GM10266 (cell line): ENCODE measurements at regions not wholly inside any gene's neighbourhood (a gene's known extent, or its start where the extent isn't known, plus 50 kb on each side); places are given as distances from the start of the nearest gene placed in this dataset.

ENCODE experiments used
- DNase-seq: peaks from one replicate; pipeline ENCODE4 v3.0.0; 2012; ENCODE audit errors: extremely low spot score
- TF ChIP-seq, protein P1 (sequence below): IDR thresholded peaks from 2 replicates; pipeline ENCODE4 v1.5.1; 2012; ENCODE audit warnings: mild to moderate bottlenecking, low read depth; ENCODE audit not compliant: control insufficient read depth, insufficient read depth; ENCODE audit errors: missing control alignments

DNA sequence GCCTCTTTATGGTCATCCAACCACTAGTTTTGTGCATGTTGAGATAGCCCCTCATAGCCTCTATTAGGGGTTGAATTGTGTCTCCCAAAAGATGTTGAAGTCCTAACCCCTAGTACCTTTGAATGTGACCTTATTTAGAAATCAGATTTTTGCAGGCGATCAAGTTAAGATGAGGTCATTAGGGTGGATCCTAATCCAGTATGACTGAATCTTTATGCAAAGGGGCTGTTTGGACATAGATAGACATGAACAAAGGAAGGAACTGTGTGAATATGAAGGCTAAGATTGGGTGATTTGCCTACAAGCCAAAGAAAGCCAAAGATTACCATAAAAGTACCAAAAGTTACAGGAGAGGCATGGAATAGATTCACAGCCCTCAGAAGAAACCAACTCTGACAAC lies 209.6 kb downstream of the NUAK1 start:
- DNase-seq = no peak
- TF ChIP-seq, protein P1, sequence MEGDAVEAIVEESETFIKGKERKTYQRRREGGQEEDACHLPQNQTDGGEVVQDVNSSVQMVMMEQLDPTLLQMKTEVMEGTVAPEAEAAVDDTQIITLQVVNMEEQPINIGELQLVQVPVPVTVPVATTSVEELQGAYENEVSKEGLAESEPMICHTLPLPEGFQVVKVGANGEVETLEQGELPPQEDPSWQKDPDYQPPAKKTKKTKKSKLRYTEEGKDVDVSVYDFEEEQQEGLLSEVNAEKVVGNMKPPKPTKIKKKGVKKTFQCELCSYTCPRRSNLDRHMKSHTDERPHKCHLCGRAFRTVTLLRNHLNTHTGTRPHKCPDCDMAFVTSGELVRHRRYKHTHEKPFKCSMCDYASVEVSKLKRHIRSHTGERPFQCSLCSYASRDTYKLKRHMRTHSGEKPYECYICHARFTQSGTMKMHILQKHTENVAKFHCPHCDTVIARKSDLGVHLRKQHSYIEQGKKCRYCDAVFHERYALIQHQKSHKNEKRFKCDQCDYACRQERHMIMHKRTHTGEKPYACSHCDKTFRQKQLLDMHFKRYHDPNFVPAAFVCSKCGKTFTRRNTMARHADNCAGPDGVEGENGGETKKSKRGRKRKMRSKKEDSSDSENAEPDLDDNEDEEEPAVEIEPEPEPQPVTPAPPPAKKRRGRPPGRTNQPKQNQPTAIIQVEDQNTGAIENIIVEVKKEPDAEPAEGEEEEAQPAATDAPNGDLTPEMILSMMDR = no peak

DNA sequence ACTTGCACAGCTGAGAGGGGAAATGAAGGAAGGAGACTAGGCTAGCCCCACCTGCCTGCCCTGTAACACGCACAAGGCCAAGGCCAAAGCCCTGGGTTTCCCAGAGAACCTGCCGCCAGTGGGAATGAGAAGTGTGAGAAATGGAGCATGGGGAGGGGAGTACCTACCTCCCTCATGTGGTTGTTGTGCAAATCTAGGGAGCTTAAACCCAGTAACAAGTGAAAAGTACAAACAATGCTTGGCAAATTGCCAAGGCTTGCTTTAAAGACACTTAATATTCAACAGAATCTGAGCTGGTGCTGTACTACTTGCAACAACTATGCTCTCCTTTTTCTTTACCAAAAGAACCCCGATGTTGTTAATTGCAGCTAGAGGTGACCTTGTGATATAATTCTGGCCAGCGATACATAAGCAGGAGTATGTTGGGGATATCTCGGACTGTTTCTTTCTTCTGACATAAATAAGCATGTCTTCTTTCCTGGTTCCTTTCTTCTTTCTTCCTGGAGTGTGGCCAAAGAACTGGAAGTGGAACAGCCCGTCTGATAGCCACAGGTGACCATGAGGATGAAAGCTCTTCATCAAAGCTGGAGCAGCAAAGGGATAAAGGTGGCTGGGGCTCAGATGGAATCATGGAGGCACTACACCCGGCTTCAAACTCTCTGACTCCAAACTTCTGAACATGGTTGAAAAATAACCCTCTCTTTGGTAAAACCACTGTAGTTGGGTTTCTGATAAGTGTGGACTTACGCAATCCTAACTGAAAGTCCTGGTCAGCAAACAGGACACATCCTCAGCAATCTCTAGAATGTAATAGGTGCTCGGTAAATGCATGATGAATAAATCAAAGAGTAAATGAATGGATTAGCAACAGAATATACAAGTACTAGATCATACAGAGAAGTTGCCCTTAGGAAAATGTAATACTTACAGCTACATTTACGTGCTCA lies 207.9 kb downstream of the NUAK1 start:
- DNase-seq = no peak
- TF ChIP-seq, protein P1 = no peak

DNA sequence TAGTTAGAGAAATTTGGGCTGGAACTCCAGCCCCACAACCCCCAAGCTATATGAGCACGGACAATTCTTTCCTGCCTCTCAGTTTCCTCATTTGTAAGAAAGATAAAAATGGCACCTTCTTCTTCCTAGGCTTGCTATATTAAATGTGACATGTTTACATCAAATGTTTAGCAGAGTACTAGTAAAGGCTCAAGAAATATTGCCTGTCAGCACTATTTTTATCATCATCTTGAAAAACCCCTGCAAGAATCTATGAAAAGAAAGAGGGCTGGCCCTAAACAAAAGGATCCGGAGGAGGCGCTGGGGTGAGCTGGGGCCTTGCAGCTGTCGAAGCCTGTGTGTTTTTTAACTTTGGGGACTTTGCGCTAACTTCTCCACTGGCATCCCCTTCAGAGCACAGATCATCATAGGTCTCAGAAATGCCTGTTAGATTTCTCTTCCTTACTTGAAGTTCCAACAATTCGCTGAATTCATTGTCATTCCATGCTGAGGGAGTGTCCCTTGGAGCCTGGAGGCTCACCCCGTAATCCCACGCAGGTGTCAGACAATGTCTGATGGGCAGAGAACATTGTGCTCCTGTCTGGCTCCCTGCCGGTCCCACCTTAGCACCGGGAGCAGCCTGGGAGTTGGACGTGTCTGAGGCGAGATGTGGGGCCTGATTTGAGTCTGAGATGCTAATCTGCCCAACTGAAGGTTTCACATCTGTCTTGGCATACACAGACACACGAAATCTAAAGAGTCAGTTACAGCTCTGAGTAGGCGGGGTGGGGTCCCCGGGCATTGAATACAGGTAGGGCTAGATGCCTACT lies 206.8 kb downstream of the NUAK1 start:
- no peak for DNase-seq
- TF ChIP-seq, protein P1 = no peak

DNA sequence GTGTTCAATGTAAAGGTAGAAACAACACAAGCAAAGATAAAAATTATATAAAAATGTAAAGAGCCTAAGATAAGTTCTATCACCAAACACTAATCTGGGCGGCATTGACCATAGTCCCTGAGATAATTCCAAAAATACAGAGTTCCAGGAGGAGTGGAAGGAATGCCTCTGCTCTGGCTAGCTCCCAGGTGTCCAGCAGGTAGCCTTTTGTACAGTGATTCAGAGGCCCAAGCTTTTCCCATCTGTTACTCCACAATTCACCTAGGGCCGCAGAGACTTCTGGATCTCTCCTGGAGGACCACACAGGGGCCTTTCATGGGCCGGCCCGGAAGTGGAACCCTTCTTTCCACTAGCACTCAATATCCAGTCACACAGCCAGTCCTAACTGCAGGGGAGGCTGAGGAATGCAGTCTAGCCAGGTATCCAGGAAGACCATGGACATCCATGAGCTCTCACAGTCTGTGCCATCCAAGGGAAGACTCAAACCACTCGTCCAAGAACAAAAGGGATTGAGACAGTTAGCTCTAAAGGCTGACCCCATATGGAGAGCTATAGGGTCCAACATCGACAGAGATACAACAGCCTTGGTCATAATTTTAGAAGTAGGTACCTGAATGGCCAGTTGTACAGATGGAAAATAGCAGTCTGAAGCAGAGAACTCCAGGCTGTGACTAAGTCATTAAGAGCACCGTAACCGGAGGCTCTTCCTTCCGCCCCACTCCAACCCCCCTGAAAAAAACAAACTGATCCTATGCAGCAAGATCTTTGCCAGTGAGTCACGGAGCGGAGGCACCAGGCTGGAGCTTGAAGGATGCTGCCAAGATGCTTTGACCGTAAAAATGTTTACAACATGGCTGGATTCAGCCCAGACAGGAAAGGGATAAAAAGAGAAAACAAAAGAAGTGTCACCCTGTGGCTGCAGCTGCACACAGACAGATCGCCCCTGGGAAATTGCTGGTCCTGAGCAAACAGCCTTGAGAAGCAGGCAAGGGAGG lies 204.8 kb downstream of the NUAK1 start:
- TF ChIP-seq, protein P1 = no peak
- DNase-seq = no peak

DNA sequence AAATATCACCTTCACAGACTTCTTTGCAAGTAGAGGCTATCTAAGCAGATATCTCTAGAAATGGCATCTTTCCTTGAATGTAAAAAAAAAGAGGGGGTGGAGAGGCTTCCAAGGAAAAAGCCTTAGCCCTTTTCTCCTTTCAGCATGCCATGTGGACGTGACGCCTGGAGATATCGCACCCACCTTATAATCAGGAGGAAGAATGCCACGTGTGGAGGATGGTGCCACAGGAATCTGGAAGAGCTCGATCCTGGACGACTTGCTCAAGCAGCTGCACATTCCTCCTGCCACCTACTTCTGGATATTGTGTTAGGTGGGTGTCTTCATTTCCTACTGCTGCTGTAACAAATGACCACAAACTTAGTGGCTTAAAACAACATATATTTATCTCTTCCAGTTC lies 203.6 kb downstream of the NUAK1 start:
- TF ChIP-seq, protein P1 = no peak
- no peak for DNase-seq

DNA sequence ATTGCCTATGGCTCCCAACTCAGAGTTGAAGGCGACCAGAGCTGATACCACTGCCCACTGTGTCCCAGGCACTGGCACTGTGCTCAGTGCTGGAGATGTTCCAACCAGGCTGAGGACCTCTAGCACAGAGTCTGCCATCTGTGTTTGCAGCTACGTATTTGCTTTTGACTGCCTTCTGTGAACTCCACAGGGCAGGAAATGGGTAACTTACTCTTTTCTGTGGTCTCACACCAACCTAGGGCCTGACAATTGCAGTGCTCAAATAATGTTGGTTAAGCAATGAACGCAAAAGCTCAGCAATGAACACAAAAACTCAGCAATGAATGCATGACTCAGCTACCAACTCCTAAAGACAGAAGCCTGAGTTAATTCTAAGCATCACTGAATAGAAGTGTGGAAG lies 202.8 kb downstream of the NUAK1 start:
- TF ChIP-seq, protein P1 = no peak
- no peak for DNase-seq
